Erythroblast (primary cell): ENCODE measurements at regions not wholly inside any gene's neighbourhood (a gene's known extent, or its start where the extent isn't known, plus 50 kb on each side); places are given as distances from the start of the nearest gene placed in this dataset.
A peak's percentile ranks its signal among the peaks of the same experiment; 100 is the strongest.

Experiments
- DNase-seq, 2 experiments: peaks; one replicate each; lab custom pipeline; 2025; lab: John Stamatoyannopoulos, UW
- GATA1 ChIP-seq: IDR thresholded peaks from 2 replicates; pipeline ENCODE4 v1.6.1; 2011; ENCODE audit warnings: low read depth, mild to moderate bottlenecking, control low read depth, low read length, moderate library complexity
- POLR2A ChIP-seq: IDR thresholded peaks from 2 replicates; pipeline ENCODE4 v1.6.1; 2011; ENCODE audit warnings: mild to moderate bottlenecking, low read length

- no peak for TF ChIP-seq GATA1
- TF ChIP-seq POLR2A: no peak
- DNase-seq: peak; percentile 49 to 50
These were observed 173.4 kb downstream of the MRPL14 start for GRCh38 chr6:43953794-43954310.

- TF ChIP-seq POLR2A: no peak
- TF ChIP-seq GATA1: no peak
- DNase-seq: no peak
These were observed 174.0 kb downstream of the MRPL14 start for GRCh38 chr6:43953256-43953655.

GRCh38 chr6:43952746-43953145 is 174.5 kb downstream of the MRPL14 start:
- TF ChIP-seq POLR2A: no peak
- TF ChIP-seq GATA1: no peak
- DNase-seq: peak; percentile 48 to 51

GRCh38 chr6:43951756-43952675 is 175.2 kb downstream of the MRPL14 start:
- DNase-seq: peak; percentile 76 to 78
- TF ChIP-seq GATA1 (no peak), POLR2A (peak; percentile 62)

GRCh38 chr6:43951063-43951755 is 176.0 kb downstream of the MRPL14 start:
- DNase-seq: peak; percentile 83
- TF ChIP-seq POLR2A (no peak), GATA1 (no peak)

- no peak for DNase-seq
- no peak for TF ChIP-seq GATA1
- TF ChIP-seq POLR2A: no peak
These were observed 176.6 kb downstream of the MRPL14 start for GRCh38 chr6:43950731-43951062.

- no peak for DNase-seq
- TF ChIP-seq POLR2A (peak; percentile 50), GATA1 (no peak)
These were observed 177.1 kb downstream of the MRPL14 start for GRCh38 chr6:43950051-43950605.

GRCh38 chr6:43949551-43949991 is 177.7 kb downstream of the MRPL14 start:
- no peak for DNase-seq
- TF ChIP-seq GATA1 (no peak), POLR2A (no peak)

GRCh38 chr6:43948527-43949485 is 178.4 kb downstream of the MRPL14 start:
- TF ChIP-seq POLR2A: no peak
- no peak for TF ChIP-seq GATA1
- DNase-seq: no peak

GRCh38 chr6:43947860-43948259 is 177.8 kb downstream of the VEGFA start:
- DNase-seq: no peak
- no peak for TF ChIP-seq GATA1
- no peak for TF ChIP-seq POLR2A

- DNase-seq: peak; percentile 83 to 94
- TF ChIP-seq POLR2A (peak; percentile 76), GATA1 (no peak)
These were observed 176.8 kb downstream of the VEGFA start for GRCh38 chr6:43946641-43947363.

- no peak for TF ChIP-seq GATA1
- no peak for TF ChIP-seq POLR2A
These were observed 175.7 kb downstream of the VEGFA start for GRCh38 chr6:43945768-43946080.

More at GRCh38 chr6:43945768-43946080, 175.7 kb downstream of the VEGFA start:
- DNase-seq: no peak
